ENCODE measurements at regions not wholly inside any gene's neighbourhood (a gene's known extent, or its start where the extent isn't known, plus 50 kb on each side); places are given as distances from the start of the nearest gene placed in this dataset.

DNA sequence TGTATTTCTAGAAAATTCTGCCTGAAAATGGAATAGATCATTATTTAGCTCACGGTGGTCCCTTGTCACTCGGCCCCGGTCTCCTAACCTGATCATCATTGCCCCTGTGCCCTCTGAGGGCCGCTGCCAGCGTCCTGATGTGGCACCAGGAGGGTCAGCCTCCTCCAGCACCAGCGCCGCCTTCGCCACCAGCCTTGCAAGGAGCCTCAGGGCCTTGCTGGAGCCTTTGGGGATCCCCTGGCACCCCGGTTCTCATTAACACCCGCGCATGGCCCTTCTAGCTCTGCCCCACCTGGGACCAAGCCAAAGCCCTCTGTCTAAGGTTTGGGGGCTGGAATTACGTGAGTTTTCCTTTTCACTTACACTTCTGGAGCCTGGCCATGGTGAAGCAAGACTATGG lies 282.5 kb upstream of the ADARB2 start:
- no peak overlapping the region for H3K27ac Mint-ChIP-seq
- TF ChIP-seq OVOL2 (CRISPR knock-in tag; IDR thresholded peaks at IDR 0.05; ENCODE audit: borderline replicate concordance) (no peak), ZBTB43 (CRISPR knock-in tag; IDR thresholded peaks at IDR 0.05) (no peak), ESRRA (CRISPR knock-in tag; IDR thresholded peaks at IDR 0.05; ENCODE audit: borderline replicate concordance) (no peak), SOX15 (CRISPR knock-in tag; IDR thresholded peaks at IDR 0.05) (no peak), NFYB (CRISPR knock-in tag; conservative IDR thresholded peaks at IDR 0.05; ENCODE audit: low read depth) (no peak), IRF2 (CRISPR knock-in tag; IDR thresholded peaks at IDR 0.05; ENCODE audit: borderline replicate concordance, low read depth) (no peak), EMX1 (CRISPR knock-in tag; IDR thresholded peaks at IDR 0.05) (no peak), GTF2I (CRISPR knock-in tag; conservative IDR thresholded peaks at IDR 0.05) (no peak)
- TF ChIP-seq, protein P1, sequence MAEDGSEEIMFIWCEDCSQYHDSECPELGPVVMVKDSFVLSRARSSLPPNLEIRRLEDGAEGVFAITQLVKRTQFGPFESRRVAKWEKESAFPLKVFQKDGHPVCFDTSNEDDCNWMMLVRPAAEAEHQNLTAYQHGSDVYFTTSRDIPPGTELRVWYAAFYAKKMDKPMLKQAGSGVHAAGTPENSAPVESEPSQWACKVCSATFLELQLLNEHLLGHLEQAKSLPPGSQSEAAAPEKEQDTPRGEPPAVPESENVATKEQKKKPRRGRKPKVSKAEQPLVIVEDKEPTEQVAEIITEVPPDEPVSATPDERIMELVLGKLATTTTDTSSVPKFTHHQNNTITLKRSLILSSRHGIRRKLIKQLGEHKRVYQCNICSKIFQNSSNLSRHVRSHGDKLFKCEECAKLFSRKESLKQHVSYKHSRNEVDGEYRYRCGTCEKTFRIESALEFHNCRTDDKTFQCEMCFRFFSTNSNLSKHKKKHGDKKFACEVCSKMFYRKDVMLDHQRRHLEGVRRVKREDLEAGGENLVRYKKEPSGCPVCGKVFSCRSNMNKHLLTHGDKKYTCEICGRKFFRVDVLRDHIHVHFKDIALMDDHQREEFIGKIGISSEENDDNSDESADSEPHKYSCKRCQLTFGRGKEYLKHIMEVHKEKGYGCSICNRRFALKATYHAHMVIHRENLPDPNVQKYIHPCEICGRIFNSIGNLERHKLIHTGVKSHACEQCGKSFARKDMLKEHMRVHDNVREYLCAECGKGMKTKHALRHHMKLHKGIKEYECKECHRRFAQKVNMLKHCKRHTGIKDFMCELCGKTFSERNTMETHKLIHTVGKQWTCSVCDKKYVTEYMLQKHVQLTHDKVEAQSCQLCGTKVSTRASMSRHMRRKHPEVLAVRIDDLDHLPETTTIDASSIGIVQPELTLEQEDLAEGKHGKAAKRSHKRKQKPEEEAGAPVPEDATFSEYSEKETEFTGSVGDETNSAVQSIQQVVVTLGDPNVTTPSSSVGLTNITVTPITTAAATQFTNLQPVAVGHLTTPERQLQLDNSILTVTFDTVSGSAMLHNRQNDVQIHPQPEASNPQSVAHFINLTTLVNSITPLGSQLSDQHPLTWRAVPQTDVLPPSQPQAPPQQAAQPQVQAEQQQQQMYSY (CRISPR knock-in tag; IDR thresholded peaks at IDR 0.05) = no peak
- TF ChIP-seq, protein P2, sequence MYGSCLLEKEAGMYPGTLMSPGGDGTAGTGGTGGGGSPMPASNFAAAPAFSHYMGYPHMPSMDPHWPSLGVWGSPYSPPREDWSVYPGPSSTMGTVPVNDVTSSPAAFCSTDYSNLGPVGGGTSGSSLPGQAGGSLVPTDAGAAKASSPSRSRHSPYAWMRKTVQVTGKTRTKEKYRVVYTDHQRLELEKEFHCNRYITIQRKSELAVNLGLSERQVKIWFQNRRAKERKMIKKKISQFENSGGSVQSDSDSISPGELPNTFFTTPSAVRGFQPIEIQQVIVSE (CRISPR knock-in tag; IDR thresholded peaks at IDR 0.05; ENCODE audit: borderline replicate concordance) = no peak
- H3K4me3 Mint-ChIP-seq = no peak overlapping the region
- ChIA-PET CTCF (no interaction called here), POLR2A (no interaction called here)
- no peaks in the 10 kb centered on the region for H3K36me3 Mint-ChIP-seq
- peaks cover 13% of the 10 kb centered on the region for H3K27me3 Mint-ChIP-seq (ENCODE audit: low read depth)
- H3K4me1 Mint-ChIP-seq = no peaks in the 10 kb centered on the region
- no peak for ATAC-seq
- no peaks in the 10 kb centered on the region for H3K9me3 Mint-ChIP-seq
- DNase-seq (ENCODE audit: low spot score) = no peak

GRCh38 chr10:2019281-2019680 lies 282.0 kb upstream of the ADARB2 start:
- POLR2A ChIA-PET = no interaction called here
- ATAC-seq = no peak
- no peak for TF ChIP-seq TP53 (CRISPR knock-in tag; IDR thresholded peaks at IDR 0.05)
- TF ChIP-seq, protein P3, sequence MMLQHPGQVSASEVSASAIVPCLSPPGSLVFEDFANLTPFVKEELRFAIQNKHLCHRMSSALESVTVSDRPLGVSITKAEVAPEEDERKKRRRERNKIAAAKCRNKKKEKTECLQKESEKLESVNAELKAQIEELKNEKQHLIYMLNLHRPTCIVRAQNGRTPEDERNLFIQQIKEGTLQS (CRISPR knock-in tag; conservative IDR thresholded peaks at IDR 0.05) = no peak
- no peak for TF ChIP-seq FOXJ3 (CRISPR knock-in tag; IDR thresholded peaks at IDR 0.05; ENCODE audit: borderline replicate concordance)
- no peak for TF ChIP-seq SMAD4 (CRISPR knock-in tag; IDR thresholded peaks at IDR 0.05)
- no peak for TF ChIP-seq ZNF138 (CRISPR knock-in tag; conservative IDR thresholded peaks at IDR 0.05)
- no peak for TF ChIP-seq ZBTB21 (CRISPR knock-in tag; IDR thresholded peaks at IDR 0.05; ENCODE audit: borderline replicate concordance)
- no peak for TF ChIP-seq ZNF532 (CRISPR knock-in tag; IDR thresholded peaks at IDR 0.05; ENCODE audit: borderline replicate concordance)
- no peak for TF ChIP-seq TCF7 (CRISPR knock-in tag; IDR thresholded peaks at IDR 0.05; ENCODE audit: low read depth)
- no peak for TF ChIP-seq HMGA2 (CRISPR knock-in tag; IDR thresholded peaks at IDR 0.05)
- no peak for TF ChIP-seq USF2 (CRISPR knock-in tag; IDR thresholded peaks at IDR 0.05)
- TF ChIP-seq ZNF281 (CRISPR knock-in tag; IDR thresholded peaks at IDR 0.05) = no peak
- no peak for TF ChIP-seq ZNF416 (CRISPR knock-in tag; IDR thresholded peaks at IDR 0.05)

More at GRCh38 chr10:2019281-2019680, 282.0 kb upstream of the ADARB2 start:
- Mint-ChIP-seq H3K36me3 (no peaks in the 10 kb centered on the region), H3K27me3 (ENCODE audit: low read depth) (peaks cover 11% of the 10 kb centered on the region), H3K4me1 (no peaks in the 10 kb centered on the region), H3K4me3 (no peak overlapping the region), H3K27ac (no peak overlapping the region), H3K9me3 (no peaks in the 10 kb centered on the region)
- no peak for DNase-seq (ENCODE audit: low spot score)
- CTCF ChIA-PET = no interaction called here
